ENCODE measurements at regions not wholly inside any gene's neighbourhood (a gene's known extent, or its start where the extent isn't known, plus 50 kb on each side); places are given as distances from the start of the nearest gene placed in this dataset.

GRCh38 chr1:102107441-102107840 lies 110.7 kb upstream of the OLFM3 start:
- TF ChIP-seq POLR2A (IDR thresholded peaks at IDR 0.05): no peak
- TF ChIP-seq CTCF (IDR thresholded peaks at IDR 0.05): no peak
